ENCODE measurements at regions not wholly inside any gene's neighbourhood (a gene's known extent, or its start where the extent isn't known, plus 50 kb on each side); places are given as distances from the start of the nearest gene placed in this dataset.

- H3K4me3 ChIP-seq (ENCODE audit: low read depth, low read length), result no peak overlapping the region
- no peak for DNase-seq (ENCODE audit: low read depth, low spot score)
- in situ Hi-C loops (cut with HindIII; ENCODE audit: low sequenced_read_pairs), result no loop called here
- no peak for TF ChIP-seq CTCF (IDR thresholded peaks at IDR 0.05; ENCODE audit: low read depth, low read length)
These were observed 205.0 kb downstream of the UXS1 start for GRCh38 chr2:105989070-105989469.

GRCh38 chr2:105977807-105978206 is 216.3 kb downstream of the UXS1 start:
- no peak overlapping the region for H3K4me3 ChIP-seq (ENCODE audit: low read depth, low read length)
- TF ChIP-seq CTCF (IDR thresholded peaks at IDR 0.05; ENCODE audit: low read depth, low read length), result no peak
- in situ Hi-C loops (cut with HindIII; ENCODE audit: low sequenced_read_pairs), result no loop called here
- DNase-seq (ENCODE audit: low read depth, low spot score), result no peak

GRCh38 chr2:105977212-105977611 is 216.9 kb downstream of the UXS1 start:
- no peak overlapping the region for H3K4me3 ChIP-seq (ENCODE audit: low read depth, low read length)
- peak; percentile 66 for DNase-seq (ENCODE audit: low read depth, low spot score)
- in situ Hi-C loops (cut with HindIII; ENCODE audit: low sequenced_read_pairs), result no loop called here
- TF ChIP-seq CTCF (IDR thresholded peaks at IDR 0.05; ENCODE audit: low read depth, low read length), result no peak

GRCh38 chr2:105974812-105975211 is 219.3 kb downstream of the UXS1 start:
- TF ChIP-seq CTCF (IDR thresholded peaks at IDR 0.05; ENCODE audit: low read depth, low read length), result no peak
- no peak overlapping the region for H3K4me3 ChIP-seq (ENCODE audit: low read depth, low read length)
- in situ Hi-C loops (cut with HindIII; ENCODE audit: low sequenced_read_pairs), result no loop called here
- DNase-seq (ENCODE audit: low read depth, low spot score), result no peak

- no peak overlapping the region for H3K4me3 ChIP-seq (ENCODE audit: low read depth, low read length)
- in situ Hi-C loops (cut with HindIII; ENCODE audit: low sequenced_read_pairs), result no loop called here
- no peak for TF ChIP-seq CTCF (IDR thresholded peaks at IDR 0.05; ENCODE audit: low read depth, low read length)
- no peak for DNase-seq (ENCODE audit: low read depth, low spot score)
These were observed 221.2 kb downstream of the UXS1 start for GRCh38 chr2:105972927-105973326.

- no peak overlapping the region for H3K4me3 ChIP-seq (ENCODE audit: low read depth, low read length)
- TF ChIP-seq CTCF (IDR thresholded peaks at IDR 0.05; ENCODE audit: low read depth, low read length), result no peak
- in situ Hi-C loops (cut with HindIII; ENCODE audit: low sequenced_read_pairs), result no loop called here
- no peak for DNase-seq (ENCODE audit: low read depth, low spot score)
These were observed 221.9 kb downstream of the UXS1 start for GRCh38 chr2:105972246-105972645.

- TF ChIP-seq CTCF (IDR thresholded peaks at IDR 0.05; ENCODE audit: low read depth, low read length), result peak; percentile 38
- DNase-seq (ENCODE audit: low read depth, low spot score), result no peak
- no peak overlapping the region for H3K4me3 ChIP-seq (ENCODE audit: low read depth, low read length)
- in situ Hi-C loops (cut with HindIII; ENCODE audit: low sequenced_read_pairs), result no loop called here
These were observed 224.5 kb downstream of the UXS1 start for GRCh38 chr2:105969552-105969951.

Measured in astrocyte of the spinal cord (primary cell).